Neuronal stem cell (in vitro differentiated cells): ENCODE measurements at regions not wholly inside any gene's neighbourhood (a gene's known extent, or its start where the extent isn't known, plus 50 kb on each side); places are given as distances from the start of the nearest gene placed in this dataset.

Source experiments
- DNase-seq: peaks from one replicate; pipeline ENCODE4 v3.0.0-alpha.2; 2013; ENCODE audit warnings: low spot score
- H2AFZ ChIP-seq: one replicate; pipeline ENCODE4 v1.6.1; 2013; ENCODE audit warnings: mild to moderate bottlenecking, low read length, inconsistent platforms
- H2AK5ac ChIP-seq: 2 replicates; pipeline ENCODE4 v1.6.1; 2013; ENCODE audit warnings: low read depth, mild to moderate bottlenecking, inconsistent platforms, low read length, moderate library complexity, mixed read lengths
- H2BK120ac ChIP-seq: 2 replicates; pipeline ENCODE4 v1.6.1; 2013; ENCODE audit warnings: low read depth, mild to moderate bottlenecking, inconsistent platforms, low read length, moderate library complexity, mixed read lengths
- H2BK12ac ChIP-seq: one replicate; pipeline ENCODE4 v1.6.1; 2013; ENCODE audit warnings: low read length, inconsistent platforms
- H2BK15ac ChIP-seq: 2 replicates; pipeline ENCODE4 v1.6.1; 2013; ENCODE audit warnings: mild to moderate bottlenecking, low read length, inconsistent platforms, mixed read lengths
- H2BK5ac ChIP-seq: one replicate; pipeline ENCODE4 v1.6.1; 2013; ENCODE audit warnings: inconsistent platforms, mild to moderate bottlenecking, low read length, moderate library complexity
- H3K14ac ChIP-seq: one replicate; pipeline ENCODE4 v1.6.1; 2013; ENCODE audit warnings: low read length, inconsistent platforms
- H3K18ac ChIP-seq: 2 replicates; pipeline ENCODE4 v1.6.1; 2013; ENCODE audit warnings: low read length, inconsistent platforms
- H3K23ac ChIP-seq: 2 replicates; pipeline ENCODE4 v1.6.1; 2013; ENCODE audit warnings: low read depth, mild to moderate bottlenecking, mixed read lengths, low read length, inconsistent platforms; ENCODE audit not compliant: poor library complexity
- H3K27ac ChIP-seq: replicated peaks from 3 replicates; pipeline ENCODE4 v1.5.1; 2013; ENCODE audit warnings: low read length, inconsistent platforms
- H3K27me3 ChIP-seq, 3 experiments: 2 replicates each; pipeline ENCODE4 v1.6.1; 2013; ENCODE audit warnings: low read length in 3 of 3, mild to moderate bottlenecking in 2 of 3, inconsistent platforms in 1 of 3, low read depth in 1 of 3, mixed read lengths in 1 of 3, moderate library complexity in 1 of 3; ENCODE audit not compliant: control insufficient read depth in 3 of 3, insufficient read depth in 3 of 3
- H3K36me3 ChIP-seq, 2 donors: replicated peaks in 1 of 2; 2 replicates each; pipeline ENCODE4 v1.6.1; 2013; ENCODE audit warnings: low read length in 2 of 2; ENCODE audit not compliant: control insufficient read depth in 2 of 2, insufficient read depth in 2 of 2
- H3K4ac ChIP-seq: 2 replicates; pipeline ENCODE4 v1.6.1; 2013; ENCODE audit warnings: inconsistent platforms, mild to moderate bottlenecking, low read length, moderate library complexity
- H3K4me1 ChIP-seq, 2 donors: 1 replicate in 1 of 2; 2 replicates in 1 of 2; pipeline ENCODE4 v1.6.1; 2013; ENCODE audit warnings: low read length in 2 of 2, low read depth in 1 of 2; ENCODE audit not compliant: control insufficient read depth in 2 of 2, insufficient read depth in 1 of 2
- H3K4me2 ChIP-seq: one replicate; pipeline ENCODE4 v1.6.1; 2013; ENCODE audit warnings: mild to moderate bottlenecking, low read length, inconsistent platforms; ENCODE audit not compliant: insufficient read depth, poor library complexity, severe bottlenecking
- H3K4me3 ChIP-seq, 2 donors: 2 replicates each; pipeline ENCODE4 v1.5.1; 2013; ENCODE audit warnings: low read length in 2 of 2, mild to moderate bottlenecking in 2 of 2, inconsistent platforms in 1 of 2, moderate library complexity in 1 of 2
- H3K79me1 ChIP-seq: one replicate; pipeline ENCODE4 v1.6.1; 2013; ENCODE audit warnings: low read depth, mild to moderate bottlenecking, inconsistent platforms, low read length, moderate library complexity
- H3K9ac ChIP-seq: one replicate; pipeline ENCODE4 v1.6.1; 2013; ENCODE audit warnings: mild to moderate bottlenecking, low read depth, low read length, inconsistent platforms; ENCODE audit not compliant: poor library complexity
- H3K9me3 ChIP-seq, 2 donors: replicated peaks in 1 of 2; 2 replicates each; pipeline versions ENCODE3 to v1.6.1; 2013; ENCODE audit warnings: low read length in 2 of 2, mild to moderate bottlenecking in 2 of 2, inconsistent platforms in 1 of 2, low read depth in 1 of 2, mixed read lengths in 1 of 2, moderate library complexity in 1 of 2; ENCODE audit not compliant: control insufficient read depth in 2 of 2, insufficient read depth in 1 of 2
- H4K8ac ChIP-seq: one replicate; pipeline ENCODE4 v1.6.1; 2013; ENCODE audit warnings: low read depth, mild to moderate bottlenecking, inconsistent platforms, low read length, moderate library complexity
- H4K91ac ChIP-seq: one replicate; pipeline ENCODE4 v1.6.1; 2013; ENCODE audit warnings: low read length, low read depth, mild to moderate bottlenecking, inconsistent platforms; ENCODE audit not compliant: poor library complexity
- WGBS, 2 donors: extraction: QIAGEN DNeasy Blood & Tissue Kit; methylation state at CpG; one replicate each; pipeline ENCODE4 v1.1.7; 2013; ENCODE audit warnings: missing lambda C conversion rate in 2 of 2, mixed read lengths in 1 of 2; ENCODE audit not compliant: insufficient read length in 2 of 2, insufficient replicate concordance in 1 of 2; ENCODE audit errors: extremely low coverage in 2 of 2; 5-methylcytosine and 5-hydroxymethylcytosine counted together

- Histone ChIP-seq H3K9me3 (no peaks in the 10 kb centered on the region), H3K9ac (no peak overlapping the region), H3K14ac (no peak overlapping the region), H3K79me1 (no peaks in the 10 kb centered on the region), H2BK120ac (no peak overlapping the region), H3K4me2 (no peak overlapping the region), H2BK12ac (no peak overlapping the region), H3K18ac (no peak overlapping the region), H3K27ac (no peak overlapping the region), H3K27me3 (no peaks in the 10 kb centered on the region), H2BK5ac (no peak overlapping the region), H3K4me1 (peaks cover 3 to 12% of the 10 kb centered on the region in 2 donors), H3K4ac (no peak overlapping the region), H3K4me3 (no peak overlapping the region), H4K91ac (no peak overlapping the region), H4K8ac (no peak overlapping the region), H3K36me3 (no peaks in the 10 kb centered on the region), H2AK5ac (no peak overlapping the region), H2AFZ (no peak overlapping the region), H2BK15ac (no peak overlapping the region), H3K23ac (no peak overlapping the region)
- DNase-seq, result no peak
Measured at GRCh38 chr5:124511791-124512190, 234.6 kb downstream of the ZNF608 start.

GRCh38 chr5:124507688-124508087, 238.8 kb downstream of the ZNF608 start:
- WGBS, 2 donors, result no CpG with 5 or more reads among the region's 2 CpGs

GRCh38 chr5:124504081-124504916, 242.1 kb downstream of the ZNF608 start:
- Histone ChIP-seq H2AK5ac (no peak overlapping the region), H2BK15ac (no peak overlapping the region), H3K14ac (no peak overlapping the region), H2BK5ac (no peak overlapping the region), H2BK12ac (peak overlapping the region; percentile 26), H2AFZ (no peak overlapping the region), H3K23ac (no peak overlapping the region), H3K27me3 (peaks cover 0 to 2% (median 0%) of the 10 kb centered on the region in 3 experiments), H3K4me2 (no peak overlapping the region), H4K91ac (no peak overlapping the region), H3K36me3 (no peaks in the 10 kb centered on the region), H3K9ac (no peak overlapping the region), H3K79me1 (no peaks in the 10 kb centered on the region), H3K4me1 (peaks cover 12 to 26% of the 10 kb centered on the region in 2 donors), H4K8ac (no peak overlapping the region), H3K18ac (no peak overlapping the region), H3K4ac (no peak overlapping the region), H3K4me3 (no peak overlapping the region), H3K27ac (no peak overlapping the region), H3K9me3 (no peaks in the 10 kb centered on the region), H2BK120ac (no peak overlapping the region)
- DNase-seq, result peak; percentile 36
- no CpG with 5 or more reads among the region's 4 CpGs for WGBS, 2 donors

More at GRCh38 chr5:124507688-124508087, 238.8 kb downstream of the ZNF608 start:
- Histone ChIP-seq H2AK5ac (no peak overlapping the region), H2BK120ac (no peak overlapping the region), H3K18ac (no peak overlapping the region), H3K79me1 (no peaks in the 10 kb centered on the region), H3K14ac (no peak overlapping the region), H3K27me3 (peaks cover 0 to 2% (median 0%) of the 10 kb centered on the region in 3 experiments), H3K4ac (no peak overlapping the region), H4K8ac (no peak overlapping the region), H3K4me2 (no peak overlapping the region), H2BK12ac (no peak overlapping the region), H4K91ac (no peak overlapping the region), H3K23ac (no peak overlapping the region), H3K9me3 (no peaks in the 10 kb centered on the region), H3K27ac (no peak overlapping the region), H3K36me3 (no peaks in the 10 kb centered on the region), H2AFZ (no peak overlapping the region), H3K9ac (no peak overlapping the region), H2BK15ac (no peak overlapping the region), H3K4me3 (no peak overlapping the region), H3K4me1 (peaks cover 16 to 35% of the 10 kb centered on the region in 2 donors), H2BK5ac (no peak overlapping the region)
- DNase-seq, result no peak

GRCh38 chr5:124502551-124502950, 243.9 kb downstream of the ZNF608 start:
- H2AFZ ChIP-seq, result no peak overlapping the region
- no peak overlapping the region for H2AK5ac ChIP-seq
- H2BK5ac ChIP-seq, result no peak overlapping the region
- no peak overlapping the region for H2BK12ac ChIP-seq
- peaks cover 12 to 26% of the 10 kb centered on the region in 2 donors for H3K4me1 ChIP-seq
- peaks cover 0 to 2% (median 0%) of the 10 kb centered on the region in 3 experiments for H3K27me3 ChIP-seq
- no peak overlapping the region for H3K23ac ChIP-seq
- H3K9me3 ChIP-seq, result no peaks in the 10 kb centered on the region
- H3K9ac ChIP-seq, result no peak overlapping the region
- no CpG with 5 or more reads among the region's 5 CpGs for WGBS, 2 donors
- H3K18ac ChIP-seq, result no peak overlapping the region
- no peak overlapping the region for H4K8ac ChIP-seq
- H3K36me3 ChIP-seq, result no peaks in the 10 kb centered on the region
- H3K79me1 ChIP-seq, result no peaks in the 10 kb centered on the region
- no peak overlapping the region for H3K14ac ChIP-seq
- no peak overlapping the region for H3K4me3 ChIP-seq
- H3K4me2 ChIP-seq, result no peak overlapping the region
- no peak overlapping the region for H2BK120ac ChIP-seq
- H3K27ac ChIP-seq, result no peak overlapping the region
- no peak overlapping the region for H2BK15ac ChIP-seq
- DNase-seq, result no peak
- H4K91ac ChIP-seq, result no peak overlapping the region
- no peak overlapping the region for H3K4ac ChIP-seq
